PC-3 (cell line): ENCODE measurements at regions not wholly inside any gene's neighbourhood (a gene's known extent, or its start where the extent isn't known, plus 50 kb on each side); places are given as distances from the start of the nearest gene placed in this dataset.

Experiments
- CTCF ChIP-seq: fragments of 300-600 bp; sonication (generic); conservative IDR thresholded peaks from 2 replicates; pipeline ENCODE4 v1.5.1; 2017; ENCODE audit warnings: antibody characterized with exemption, low read depth, mild to moderate bottlenecking, low read length
- EZH2 ChIP-seq: fragments of 300-600 bp; sonication (generic); IDR thresholded peaks from one replicate; pipeline ENCODE4 v1.6.1; 2017; ENCODE audit warnings: antibody characterized with exemption, mild to moderate bottlenecking, low read length; ENCODE audit not compliant: unreplicated experiment
- EZH2phosphoT487 ChIP-seq: fragments of 300-600 bp; sonication (generic); IDR thresholded peaks from 2 replicates; pipeline ENCODE4 v1.6.1; 2018; ENCODE audit warnings: mild to moderate bottlenecking, antibody characterized with exemption, low read length, borderline replicate concordance

GRCh38 chr7:49325571-49325970 lies 401.2 kb downstream of the CDC14C start:
- TF ChIP-seq EZH2 (no peak), CTCF (no peak), EZH2phosphoT487 (no peak)
